Trophoblast cell (in vitro differentiated cells and primary cell): ENCODE measurements at regions not wholly inside any gene's neighbourhood (a gene's known extent, or its start where the extent isn't known, plus 50 kb on each side); places are given as distances from the start of the nearest gene placed in this dataset.
A peak's percentile ranks its signal among the peaks of the same experiment; 100 is the strongest.

ENCODE experiments used
- DNase-seq, 2 donors: peaks; one replicate each; pipeline ENCODE4 v3.0.0-alpha.2; 2016
- H2AFZ ChIP-seq: 2 replicates; pipeline ENCODE4 v1.6.1; 2013; ENCODE audit warnings: low read length, moderate library complexity, mild to moderate bottlenecking; ENCODE audit not compliant: insufficient read depth, poor library complexity
- H2AK5ac ChIP-seq: 2 replicates; pipeline ENCODE4 v1.6.1; 2013; ENCODE audit warnings: mild to moderate bottlenecking, low read length
- H2BK120ac ChIP-seq: 2 replicates; pipeline ENCODE4 v1.6.1; 2013; ENCODE audit warnings: low read length, mild to moderate bottlenecking, moderate library complexity; ENCODE audit not compliant: insufficient read depth, poor library complexity
- H2BK12ac ChIP-seq: 2 replicates; pipeline ENCODE4 v1.6.1; 2013; ENCODE audit warnings: mild to moderate bottlenecking, low read length, moderate library complexity
- H2BK5ac ChIP-seq: 2 replicates; pipeline ENCODE4 v1.6.1; 2013; ENCODE audit warnings: low read length, low read depth, moderate library complexity, mild to moderate bottlenecking; ENCODE audit not compliant: poor library complexity
- H3K14ac ChIP-seq: 2 replicates; pipeline ENCODE4 v1.6.1; 2013; ENCODE audit warnings: mild to moderate bottlenecking, low read length
- H3K18ac ChIP-seq: 2 replicates; pipeline ENCODE4 v1.6.1; 2013; ENCODE audit warnings: mild to moderate bottlenecking, low read length
- H3K23ac ChIP-seq: 2 replicates; pipeline ENCODE4 v1.6.1; 2013; ENCODE audit warnings: low read length
- H3K27ac ChIP-seq: 2 replicates; pipeline ENCODE4 v1.5.1; 2013; ENCODE audit warnings: low read depth, mild to moderate bottlenecking, inconsistent platforms, low read length, moderate library complexity
- H3K27me3 ChIP-seq: 2 replicates; pipeline ENCODE4 v1.6.1; 2013; ENCODE audit warnings: inconsistent platforms, mild to moderate bottlenecking, low read length, moderate library complexity; ENCODE audit not compliant: insufficient read depth
- H3K36me3 ChIP-seq, 2 experiments: 1 replicate in 1 of 2; 2 replicates in 1 of 2; pipeline ENCODE4 v1.6.1; 2013; ENCODE audit warnings: low read length in 2 of 2, mild to moderate bottlenecking in 2 of 2, moderate library complexity in 1 of 2; ENCODE audit not compliant: insufficient read depth in 2 of 2, control insufficient read depth in 1 of 2
- H3K4ac ChIP-seq: 2 replicates; pipeline ENCODE4 v1.6.1; 2013; ENCODE audit warnings: low read depth, mild to moderate bottlenecking, low read length, moderate library complexity
- H3K4me1 ChIP-seq, 2 experiments: 1 replicate in 1 of 2; 2 replicates in 1 of 2; pipeline ENCODE4 v1.6.1; 2013; ENCODE audit warnings: low read length in 2 of 2, mild to moderate bottlenecking in 2 of 2, moderate library complexity in 1 of 2; ENCODE audit not compliant: insufficient read depth in 2 of 2, control insufficient read depth in 1 of 2
- H3K4me2 ChIP-seq: 2 replicates; pipeline ENCODE4 v1.6.1; 2013; ENCODE audit warnings: inconsistent platforms, mild to moderate bottlenecking, low read length, moderate library complexity
- H3K4me3 ChIP-seq: 2 replicates; pipeline ENCODE4 v1.5.1; 2013; ENCODE audit warnings: mild to moderate bottlenecking, low read depth, low read length, inconsistent platforms
- H3K79me1 ChIP-seq: one replicate; pipeline ENCODE4 v1.6.1; 2013; ENCODE audit warnings: low read length
- H3K79me2 ChIP-seq: 2 replicates; pipeline ENCODE4 v1.6.1; 2013; ENCODE audit warnings: low read length, mild to moderate bottlenecking; ENCODE audit not compliant: control insufficient read depth, insufficient read depth, poor library complexity
- H3K9ac ChIP-seq: 2 replicates; pipeline ENCODE4 v1.6.1; 2013; ENCODE audit warnings: mild to moderate bottlenecking, low read length
- H3K9me3 ChIP-seq: 2 replicates; pipeline ENCODE4 v1.6.1; 2013; ENCODE audit warnings: low read depth, mild to moderate bottlenecking, control low read depth, inconsistent platforms, low read length; ENCODE audit not compliant: insufficient read depth
- H4K12ac ChIP-seq: 2 replicates; pipeline ENCODE4 v1.6.1; 2013; ENCODE audit warnings: low read depth, mild to moderate bottlenecking, low read length, moderate library complexity
- H4K8ac ChIP-seq: 2 replicates; pipeline ENCODE4 v1.6.1; 2013; ENCODE audit warnings: low read depth, mild to moderate bottlenecking, low read length, moderate library complexity
- H4K91ac ChIP-seq: one replicate; pipeline ENCODE4 v1.6.1; 2013; ENCODE audit warnings: low read depth, mild to moderate bottlenecking, low read length, moderate library complexity
- WGBS: extraction: QIAGEN DNeasy Blood & Tissue Kit; methylation state at CpG from one replicate; pipeline ENCODE4 v1.1.7; 2013; ENCODE audit warnings: missing lambda C conversion rate; ENCODE audit not compliant: insufficient read length, insufficient coverage; ENCODE audit errors: extremely low coverage; 5-methylcytosine and 5-hydroxymethylcytosine counted together

GRCh38 chr5:108557686-108558085 is 175.8 kb upstream of the FBXL17 start:
- no peak overlapping the region for H4K8ac ChIP-seq
- H2AFZ ChIP-seq = no peak overlapping the region
- no peak overlapping the region for H3K23ac ChIP-seq
- WGBS = no CpG with 5 or more reads among the region's 2 CpGs
- H3K14ac ChIP-seq = no peak overlapping the region
- H3K9me3 ChIP-seq = no peaks in the 10 kb centered on the region
- H3K9ac ChIP-seq = no peak overlapping the region
- no peak overlapping the region for H4K12ac ChIP-seq
- no peaks in the 10 kb centered on the region for H3K4me1 ChIP-seq
- no peak overlapping the region for H2BK12ac ChIP-seq
- H3K4me3 ChIP-seq = no peak overlapping the region
- H3K18ac ChIP-seq = no peak overlapping the region
- no peaks in the 10 kb centered on the region for H3K27me3 ChIP-seq
- H3K36me3 ChIP-seq = no peaks in the 10 kb centered on the region
- DNase-seq = peak; percentile 71 to 82
- no peaks in the 10 kb centered on the region for H3K79me2 ChIP-seq
- H2AK5ac ChIP-seq = no peak overlapping the region
- H2BK120ac ChIP-seq = no peak overlapping the region
- no peak overlapping the region for H3K4me2 ChIP-seq
- no peak overlapping the region for H3K4ac ChIP-seq
- H2BK5ac ChIP-seq = no peak overlapping the region
- H3K79me1 ChIP-seq = no peaks in the 10 kb centered on the region
- no peak overlapping the region for H3K27ac ChIP-seq
- H4K91ac ChIP-seq = no peak overlapping the region

DNA sequence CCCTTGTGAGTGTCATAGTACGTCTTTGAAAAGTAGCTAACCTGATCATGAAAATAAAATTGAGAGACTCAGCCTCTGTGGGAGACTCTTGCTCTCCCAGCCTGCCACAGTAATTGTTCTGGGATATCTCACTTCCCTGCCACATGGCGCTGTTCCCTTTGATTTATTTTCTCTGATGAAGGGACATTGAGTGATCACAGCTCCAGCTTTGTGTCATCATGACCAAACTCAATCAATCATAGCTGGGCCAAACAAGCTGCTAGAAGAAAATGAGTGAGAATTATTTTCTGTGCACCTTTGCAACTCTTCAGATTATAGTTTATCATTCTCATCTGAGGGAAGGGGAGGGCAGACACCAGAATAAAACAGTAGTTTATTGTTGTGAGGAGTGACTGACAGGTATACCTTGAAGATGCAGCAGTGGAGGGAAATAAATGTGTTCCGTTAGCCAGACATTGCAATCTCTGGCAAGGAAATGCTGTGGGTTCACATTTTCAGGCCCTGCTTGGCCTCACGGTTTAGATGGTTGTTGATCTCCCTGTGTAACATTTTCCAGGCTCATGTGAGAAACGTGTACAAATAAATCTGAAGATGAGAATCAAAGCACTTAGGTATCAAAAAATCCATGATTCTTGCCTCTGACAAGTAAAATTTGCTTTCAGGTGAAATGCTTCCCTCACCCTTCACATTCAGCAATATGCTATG is 174.7 kb upstream of the FBXL17 start:
- no peak overlapping the region for H3K9ac ChIP-seq
- H3K14ac ChIP-seq = no peak overlapping the region
- no peak overlapping the region for H2BK12ac ChIP-seq
- H3K36me3 ChIP-seq = no peaks in the 10 kb centered on the region
- H3K4me2 ChIP-seq = no peak overlapping the region
- H3K27me3 ChIP-seq = no peaks in the 10 kb centered on the region
- no peaks in the 10 kb centered on the region for H3K79me2 ChIP-seq
- no peak overlapping the region for H3K23ac ChIP-seq
- H3K79me1 ChIP-seq = no peaks in the 10 kb centered on the region
- no peak for DNase-seq
- H2BK120ac ChIP-seq = no peak overlapping the region
- H4K12ac ChIP-seq = no peak overlapping the region
- H3K4me1 ChIP-seq = no peaks in the 10 kb centered on the region
- H2BK5ac ChIP-seq = no peak overlapping the region
- H2AK5ac ChIP-seq = no peak overlapping the region
- no peaks in the 10 kb centered on the region for H3K9me3 ChIP-seq
- H2AFZ ChIP-seq = no peak overlapping the region
- H4K91ac ChIP-seq = no peak overlapping the region
- no peak overlapping the region for H3K4ac ChIP-seq
- no peak overlapping the region for H3K18ac ChIP-seq
- H3K4me3 ChIP-seq = no peak overlapping the region
- H3K27ac ChIP-seq = no peak overlapping the region
- no CpG with 5 or more reads among the region's 5 CpGs for WGBS
- H4K8ac ChIP-seq = no peak overlapping the region

- H2AFZ ChIP-seq = no peak overlapping the region
- no peak overlapping the region for H2BK120ac ChIP-seq
- no peak overlapping the region for H4K8ac ChIP-seq
- no peaks in the 10 kb centered on the region for H3K36me3 ChIP-seq
- no peak overlapping the region for H3K23ac ChIP-seq
- no peak overlapping the region for H3K9ac ChIP-seq
- H3K79me2 ChIP-seq = no peaks in the 10 kb centered on the region
- no peak overlapping the region for H2AK5ac ChIP-seq
- H3K4me2 ChIP-seq = no peak overlapping the region
- no peaks in the 10 kb centered on the region for H3K4me1 ChIP-seq
- no peak overlapping the region for H3K18ac ChIP-seq
- no peak overlapping the region for H2BK5ac ChIP-seq
- H3K27ac ChIP-seq = no peak overlapping the region
- H2BK12ac ChIP-seq = no peak overlapping the region
- H3K4me3 ChIP-seq = no peak overlapping the region
- WGBS = no CpG with 5 or more reads among the region's 10 CpGs
- H3K79me1 ChIP-seq = no peaks in the 10 kb centered on the region
- H3K14ac ChIP-seq = no peak overlapping the region
- H3K27me3 ChIP-seq = no peaks in the 10 kb centered on the region
- no peaks in the 10 kb centered on the region for H3K9me3 ChIP-seq
- DNase-seq = no peak
- H4K12ac ChIP-seq = no peak overlapping the region
- H4K91ac ChIP-seq = no peak overlapping the region
- H3K4ac ChIP-seq = no peak overlapping the region
These were observed 167.0 kb upstream of the FBXL17 start for GRCh38 chr5:108548684-108549596.

DNA sequence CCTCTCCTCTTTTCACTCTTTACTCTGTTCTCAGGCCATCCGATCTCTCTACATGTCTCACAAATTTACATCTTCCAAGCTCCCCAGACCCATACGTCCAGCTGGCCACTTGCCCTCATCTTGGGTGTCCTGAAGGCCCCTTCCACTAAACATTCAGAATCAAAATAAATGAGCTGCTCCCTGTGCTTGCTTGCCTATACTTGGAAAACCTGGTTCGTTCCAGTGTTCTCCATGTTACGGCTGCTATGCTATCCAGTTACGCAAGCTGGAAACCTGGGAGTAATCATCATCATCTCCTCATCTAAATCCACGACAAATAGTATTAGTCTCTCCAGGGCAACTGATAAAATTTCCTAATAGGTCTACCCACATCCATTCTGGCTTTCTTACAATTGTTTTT is 165.0 kb upstream of the FBXL17 start:
- no peaks in the 10 kb centered on the region for H3K79me1 ChIP-seq
- no CpG with 5 or more reads among the region's 6 CpGs for WGBS
- no peak for DNase-seq
- H4K8ac ChIP-seq = no peak overlapping the region
- no peak overlapping the region for H2BK5ac ChIP-seq
- no peaks in the 10 kb centered on the region for H3K36me3 ChIP-seq
- no peak overlapping the region for H3K4me3 ChIP-seq
- H3K4me2 ChIP-seq = no peak overlapping the region
- H3K14ac ChIP-seq = no peak overlapping the region
- H3K9ac ChIP-seq = no peak overlapping the region
- no peaks in the 10 kb centered on the region for H3K79me2 ChIP-seq
- H3K27me3 ChIP-seq = no peaks in the 10 kb centered on the region
- no peak overlapping the region for H2AFZ ChIP-seq
- no peak overlapping the region for H2BK120ac ChIP-seq
- no peak overlapping the region for H4K91ac ChIP-seq
- H2BK12ac ChIP-seq = no peak overlapping the region
- no peak overlapping the region for H4K12ac ChIP-seq
- no peak overlapping the region for H3K18ac ChIP-seq
- no peak overlapping the region for H3K23ac ChIP-seq
- no peak overlapping the region for H2AK5ac ChIP-seq
- no peaks in the 10 kb centered on the region for H3K9me3 ChIP-seq
- H3K4ac ChIP-seq = no peak overlapping the region
- no peaks in the 10 kb centered on the region for H3K4me1 ChIP-seq
- H3K27ac ChIP-seq = no peak overlapping the region
